A549 (cell line): ENCODE measurements at regions not wholly inside any gene's neighbourhood (a gene's known extent, or its start where the extent isn't known, plus 50 kb on each side); places are given as distances from the start of the nearest gene placed in this dataset.

Experiments
- CTCF ChIP-seq: fragments of >200 bp; sonication (Bioruptor Twin); formaldehyde crosslinking; IDR thresholded peaks from 3 replicates; pipeline ENCODE4 v1.5.1; 2016
- EP300 ChIP-seq, 2 experiments: fragments of >200 bp; sonication (Bioruptor Twin); formaldehyde crosslinking; IDR thresholded peaks; 2 replicates in 1 of 2; 3 replicates in 1 of 2; pipeline ENCODE4 v1.6.1; 2016 to 2017
- JUN ChIP-seq, 2 experiments: fragments of >200 bp; sonication (Bioruptor Twin); formaldehyde crosslinking; IDR thresholded peaks; 2 replicates in 1 of 2; 3 replicates in 1 of 2; pipeline ENCODE4 v1.6.1; 2016 to 2017
- KDM1A ChIP-seq: fragments of 200-600 bp; sonication (generic); IDR thresholded peaks from 2 replicates; pipeline ENCODE4 v1.6.1; 2016; ENCODE audit warnings: low read depth, mild to moderate bottlenecking
- POLR2A ChIP-seq: IDR thresholded peaks from 2 replicates; pipeline ENCODE4 v1.6.1; 2012; ENCODE audit warnings: mild to moderate bottlenecking, low read length
- RNF2 ChIP-seq: fragments of 200-600 bp; sonication (generic); IDR thresholded peaks from 2 replicates; pipeline ENCODE4 v1.6.1; 2016; ENCODE audit warnings: low read depth, mild to moderate bottlenecking, antibody characterized with exemption, moderate library complexity, borderline replicate concordance
- SMC3 ChIP-seq: fragments of >200 bp; sonication (Bioruptor Twin); formaldehyde crosslinking; IDR thresholded peaks from 3 replicates; pipeline ENCODE4 v1.6.1; 2018; ENCODE audit warnings: inconsistent platforms
- SREBF2 ChIP-seq: fragments of 450-650 bp; IDR thresholded peaks from 2 replicates; pipeline ENCODE4 v1.6.1; 2014; ENCODE audit warnings: mild to moderate bottlenecking, moderate library complexity

DNA sequence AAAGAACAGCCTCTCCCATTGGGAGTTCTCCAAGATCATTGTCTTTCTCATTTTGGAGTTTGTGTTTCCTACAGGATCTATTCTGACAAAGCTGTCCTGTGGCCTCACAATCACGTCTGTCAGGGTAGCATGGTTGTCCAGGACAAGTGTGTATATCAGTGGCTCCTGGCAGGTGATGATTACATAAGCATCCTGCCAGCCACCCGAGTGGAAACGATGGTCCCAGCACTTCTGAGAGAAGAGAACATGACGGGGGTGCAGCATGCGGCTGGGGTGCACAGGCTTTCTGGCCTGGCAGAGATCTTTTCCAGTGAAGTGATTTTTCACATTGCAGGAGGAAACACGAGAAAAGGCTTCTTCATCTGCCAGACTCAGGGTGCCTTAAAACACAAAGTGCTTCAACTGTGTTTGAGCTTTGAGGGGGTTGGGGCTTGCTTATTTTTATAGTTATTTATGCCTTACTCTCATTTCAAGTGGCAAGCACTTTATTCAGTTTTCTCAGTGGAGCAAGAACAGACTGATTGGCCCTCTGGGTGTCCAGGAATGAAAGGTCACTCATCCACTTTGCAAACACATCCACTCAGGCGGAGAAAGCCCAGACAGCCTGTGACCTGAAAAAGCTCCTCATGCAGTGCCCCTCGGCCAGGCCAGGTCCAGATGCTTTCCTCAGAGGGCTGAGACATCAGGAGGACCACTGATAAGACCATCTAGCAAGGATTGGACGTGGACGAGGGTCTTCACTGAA lies 186.0 kb downstream of the DUSP10 start:
- TF ChIP-seq CTCF = no peak
- no peak for TF ChIP-seq POLR2A
- no peak for TF ChIP-seq EP300 (IDR thresholded peaks at IDR 0.05)
- no peak for TF ChIP-seq JUN (IDR thresholded peaks at IDR 0.05)
- TF ChIP-seq SMC3 = no peak
- TF ChIP-seq KDM1A = no peak
- no peak for TF ChIP-seq RNF2
- no peak for TF ChIP-seq SREBF2
